SIG-M5 treated with dmso at 0.1 percent for 504 hours (cell line): ENCODE measurements at regions not wholly inside any gene's neighbourhood (a gene's known extent, or its start where the extent isn't known, plus 50 kb on each side); places are given as distances from the start of the nearest gene placed in this dataset.

Source experiments
- DNase-seq: peaks from one replicate; lab custom pipeline; 2025; ENCODE audit not compliant: unreplicated experiment; lab: John Stamatoyannopoulos, UW

DNA sequence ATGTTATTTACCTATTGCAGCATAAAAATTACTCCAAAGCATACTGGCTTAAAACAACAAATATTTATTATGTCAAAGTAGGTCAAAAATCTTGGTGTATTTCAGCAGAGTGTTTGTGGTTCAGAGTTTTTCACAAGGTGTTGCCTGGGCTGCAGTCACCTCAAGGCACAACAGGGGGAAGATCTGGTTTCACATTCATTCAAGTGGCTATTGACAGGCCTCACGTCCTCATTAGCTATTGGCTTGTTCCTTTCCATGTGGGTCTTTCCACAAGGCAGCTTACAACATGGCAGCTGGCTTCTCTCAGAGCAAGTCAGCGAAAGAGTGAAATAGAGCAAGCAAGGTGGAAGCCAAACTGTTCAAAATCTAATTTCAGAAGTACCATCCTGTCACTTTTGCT, 602.9 kb downstream of the OLFM4 start:
- no peak for DNase-seq

DNA sequence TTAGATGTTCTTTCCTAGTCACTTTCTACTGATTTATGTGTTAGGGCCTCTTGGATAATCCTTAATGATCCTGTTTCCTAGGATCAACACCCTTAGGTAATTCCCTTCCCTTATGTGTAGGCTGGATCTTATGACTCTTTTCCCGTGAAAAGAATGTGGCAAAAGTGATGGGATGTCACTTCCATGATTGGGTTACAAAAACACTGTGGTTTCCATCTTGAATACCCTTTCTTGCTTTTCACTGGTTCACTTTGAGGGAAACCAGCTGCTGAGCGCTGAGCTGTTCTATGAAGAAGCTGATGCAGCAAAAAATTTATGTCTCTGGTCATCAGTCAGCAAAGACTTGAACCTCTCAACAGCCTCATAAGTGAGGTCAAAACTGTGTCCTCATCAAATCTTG, 609.4 kb downstream of the OLFM4 start:
- DNase-seq = no peak

DNA sequence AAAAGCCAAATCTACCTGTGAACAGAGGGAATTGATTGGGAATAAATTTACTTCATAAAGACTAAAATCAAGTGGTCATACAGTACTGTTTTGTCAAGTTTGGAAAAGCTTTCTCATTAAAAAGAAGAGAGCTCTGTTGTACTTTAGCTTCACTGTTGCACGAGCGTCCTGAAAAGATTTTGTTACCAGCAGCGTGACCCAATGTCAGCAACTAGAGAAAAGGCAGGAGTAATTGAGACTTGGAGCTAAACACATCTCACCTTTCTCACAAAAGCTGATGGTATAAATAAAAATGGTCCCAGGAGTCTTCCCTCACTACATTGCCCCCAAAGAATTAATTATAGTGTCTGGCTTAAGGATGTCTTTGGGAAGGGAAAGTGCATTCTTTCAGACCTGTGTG, 613.7 kb downstream of the OLFM4 start:
- DNase-seq = no peak

DNA sequence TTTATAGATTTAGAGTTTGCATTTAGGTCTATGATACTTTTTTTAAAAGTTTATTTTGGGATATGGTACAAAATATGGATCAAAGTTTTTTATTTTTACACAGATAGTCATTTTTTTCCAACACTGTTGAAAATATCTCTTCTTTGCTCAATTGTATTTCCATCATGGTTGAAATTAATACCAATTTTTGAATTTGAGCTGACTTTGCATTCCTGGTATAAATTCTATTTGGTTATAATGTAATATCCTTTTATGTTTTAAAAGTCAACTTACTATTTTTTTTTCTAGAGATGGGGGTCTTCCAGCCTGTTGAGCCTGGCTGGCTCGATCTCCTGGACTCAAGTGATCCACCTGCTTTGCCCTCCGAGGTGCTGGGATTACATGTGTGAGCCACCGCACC, 620.1 kb downstream of the OLFM4 start:
- no peak for DNase-seq

DNA sequence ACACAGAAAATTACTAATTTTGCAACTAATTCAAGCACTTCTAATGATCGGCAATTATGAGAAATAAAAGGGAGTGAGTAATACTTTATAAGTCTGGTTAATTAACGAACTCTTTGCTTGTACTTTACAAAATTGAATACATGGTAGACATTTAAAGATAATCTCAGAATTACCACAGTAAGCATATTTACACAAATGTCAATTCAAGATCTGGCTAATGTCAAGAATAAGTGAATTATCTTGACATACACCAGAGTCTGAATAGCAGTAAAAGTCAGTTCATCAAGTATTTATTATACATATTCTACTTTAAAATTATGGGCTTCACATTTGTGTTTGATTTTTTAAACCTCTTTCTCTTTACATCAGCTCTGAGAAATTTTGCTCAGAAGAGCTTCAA, 643.4 kb downstream of the OLFM4 start:
- no peak for DNase-seq

DNA sequence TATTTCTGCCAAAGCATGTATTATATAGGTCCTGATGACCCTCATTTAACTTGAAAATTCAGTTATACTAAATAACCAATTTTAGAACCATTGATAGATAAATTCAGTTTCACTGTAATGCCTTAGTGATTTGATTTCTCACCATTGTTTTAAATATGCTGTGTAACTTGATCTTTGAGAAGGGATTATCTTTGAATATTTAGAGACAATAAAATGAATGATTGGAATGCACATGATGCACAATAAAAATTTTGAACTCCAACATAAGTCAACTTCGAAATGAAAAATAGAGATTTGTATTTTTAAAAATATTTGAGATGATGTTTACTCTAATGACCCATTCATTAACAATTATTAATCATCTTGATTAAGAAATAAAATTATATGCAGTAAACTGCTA, 654.5 kb downstream of the OLFM4 start:
- no peak for DNase-seq

DNA sequence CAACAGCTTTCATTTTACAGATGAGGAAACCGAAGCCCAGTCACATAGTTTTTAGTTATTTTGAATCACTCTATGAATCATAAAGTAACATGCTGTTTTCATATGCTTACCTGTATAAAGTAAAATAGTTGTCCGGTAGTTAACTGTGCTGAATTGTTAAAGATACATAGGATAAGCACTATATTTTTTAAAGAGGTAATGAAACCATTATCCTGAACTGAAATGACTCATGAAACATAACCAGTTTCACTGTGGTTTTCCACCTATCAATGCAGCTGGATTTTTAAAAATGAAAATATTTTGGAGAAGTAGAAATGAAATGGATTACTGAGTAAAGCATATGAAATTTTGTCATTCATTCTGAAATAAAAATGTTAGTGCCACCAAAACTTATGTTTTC, 655.0 kb downstream of the OLFM4 start:
- peak; percentile 1 for DNase-seq

DNA sequence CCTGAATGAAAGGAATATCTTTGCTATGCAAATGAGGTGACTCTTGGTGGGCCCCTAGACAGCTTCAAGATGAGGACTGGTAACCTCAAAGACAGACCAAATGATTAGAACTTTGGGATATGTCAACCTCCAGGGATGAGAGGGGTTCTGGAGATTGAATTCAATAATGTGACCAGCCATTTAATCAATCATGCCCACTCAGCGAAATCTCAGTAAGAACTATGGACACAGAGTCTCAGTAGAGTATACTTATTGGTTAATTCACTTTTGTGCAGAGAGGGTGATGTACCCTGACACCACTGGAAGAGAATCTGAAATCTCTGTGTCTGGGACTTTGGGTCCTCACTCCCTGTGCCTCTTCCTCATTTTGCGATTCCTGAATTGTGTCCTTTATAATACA, 662.8 kb downstream of the OLFM4 start:
- DNase-seq = no peak

DNA sequence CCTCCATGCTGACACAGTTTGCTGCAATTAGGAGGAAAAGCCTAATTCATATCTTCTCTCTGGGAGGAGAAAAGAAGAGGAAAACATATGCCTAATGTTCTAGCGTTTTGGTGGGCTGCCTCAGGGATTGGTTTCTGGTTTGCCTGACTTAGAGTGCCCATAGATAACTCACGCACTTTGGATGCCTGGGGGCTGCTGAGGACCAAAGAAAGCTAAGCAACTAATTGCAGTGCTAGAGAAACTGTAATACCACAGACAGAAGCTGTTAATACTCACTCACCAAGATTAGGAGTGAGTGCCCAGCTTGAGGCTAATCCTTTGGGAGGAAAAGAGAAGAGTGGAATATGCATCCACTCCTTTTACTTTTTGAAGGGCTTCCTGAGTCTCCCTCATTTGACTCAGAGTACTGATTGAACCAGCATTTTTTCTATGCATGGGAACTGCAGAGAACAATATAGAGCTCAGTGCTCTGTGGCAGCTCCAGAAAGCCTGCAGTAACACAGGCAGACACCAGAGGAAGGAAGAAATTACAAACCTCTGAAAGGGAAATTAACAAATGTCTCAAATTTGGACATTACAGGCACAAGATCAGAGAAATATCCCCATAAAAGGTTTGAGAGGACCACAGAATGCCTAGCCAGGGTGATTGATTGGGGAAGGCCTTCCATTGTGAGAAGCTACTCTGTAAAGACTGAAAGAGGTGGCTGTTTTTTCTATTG, 666.4 kb downstream of the OLFM4 start:
- no peak for DNase-seq

DNA sequence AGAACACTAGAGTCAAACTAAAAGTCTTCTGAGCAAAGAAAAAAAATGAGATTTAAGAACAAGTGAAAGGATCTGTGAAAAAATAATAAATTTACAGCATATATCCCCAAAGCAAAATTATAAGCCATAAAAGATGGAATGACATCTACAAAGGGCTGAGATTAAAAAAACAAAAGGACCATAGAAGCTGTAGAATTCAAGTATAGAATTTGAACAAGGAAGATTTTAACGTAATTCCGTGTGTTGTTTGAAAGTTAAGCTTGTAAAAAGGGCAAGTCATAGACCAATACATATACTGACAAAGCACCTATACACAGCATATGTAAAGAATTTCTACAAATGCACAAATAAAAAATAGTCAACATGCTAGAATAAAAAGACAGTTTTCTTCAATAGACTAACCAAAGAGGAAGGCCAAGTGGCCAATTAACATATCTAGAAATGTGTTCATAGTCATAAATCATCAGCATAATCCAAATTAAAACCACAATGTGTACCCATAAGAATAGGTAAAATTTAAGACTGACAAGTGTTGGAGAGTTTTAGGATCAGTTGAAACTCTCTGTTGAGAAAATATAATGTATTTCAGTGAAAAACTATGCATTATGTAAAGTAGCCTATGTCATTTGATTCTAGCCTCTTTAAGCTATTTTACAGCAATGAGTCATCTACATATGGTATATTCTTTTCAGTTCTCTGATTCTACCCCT, 674.9 kb downstream of the OLFM4 start:
- no peak for DNase-seq

DNA sequence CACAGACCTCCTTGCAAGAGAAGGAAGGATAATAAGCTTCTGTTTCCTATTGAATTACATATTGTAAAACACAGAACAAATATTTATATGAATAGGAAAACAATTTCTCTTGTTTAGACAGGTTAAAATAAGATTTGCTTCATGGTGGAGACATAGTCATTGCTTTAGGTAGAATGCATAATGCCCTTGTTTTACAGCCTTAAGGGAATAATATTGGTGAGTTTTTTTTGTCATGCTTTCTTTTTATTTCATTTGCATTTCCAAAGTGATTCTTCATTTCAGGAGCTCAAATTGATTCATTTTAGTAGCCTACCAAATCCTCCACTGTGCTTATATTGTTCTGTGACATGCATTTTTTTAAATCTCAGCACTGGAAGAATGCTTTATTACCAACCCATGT, 690.7 kb downstream of the OLFM4 start:
- DNase-seq = no peak

DNA sequence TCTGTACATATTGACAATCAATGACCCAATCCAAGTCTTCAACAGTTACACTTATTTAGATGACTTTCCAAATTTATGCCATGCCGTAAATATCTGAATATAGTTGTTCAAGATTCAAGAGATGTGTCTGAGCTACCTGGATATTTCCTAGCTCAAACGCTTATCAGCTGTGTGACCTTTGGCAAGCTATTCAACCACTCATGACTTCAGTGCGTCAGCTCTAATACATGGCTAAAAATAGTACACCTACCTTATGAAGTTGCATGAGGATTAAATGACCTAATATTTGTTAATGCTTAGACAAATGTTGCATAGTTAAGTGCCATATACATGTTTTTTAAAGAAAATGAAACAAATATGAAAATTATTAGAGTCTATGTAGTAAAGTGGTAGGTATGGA, 704.1 kb downstream of the OLFM4 start:
- DNase-seq = no peak

DNA sequence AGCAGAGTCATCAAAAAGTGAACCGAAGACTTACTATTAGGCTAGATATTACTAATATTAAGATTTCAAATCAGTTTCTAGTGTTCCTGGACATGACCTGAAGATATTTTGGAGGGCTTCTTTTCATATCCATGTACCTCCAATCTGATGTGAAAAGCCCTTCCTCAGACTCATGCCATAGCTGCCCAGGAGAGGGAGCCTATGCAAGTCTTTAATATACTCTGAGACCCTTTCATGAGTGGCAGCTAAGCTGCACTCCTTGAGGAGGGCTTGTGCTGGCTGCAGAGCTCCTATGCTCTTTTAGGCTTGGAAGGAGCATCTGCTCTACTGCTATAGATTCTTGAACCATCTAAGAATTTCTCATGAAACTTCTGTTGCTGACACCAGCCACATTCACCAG, 715.3 kb downstream of the OLFM4 start:
- DNase-seq = no peak

DNA sequence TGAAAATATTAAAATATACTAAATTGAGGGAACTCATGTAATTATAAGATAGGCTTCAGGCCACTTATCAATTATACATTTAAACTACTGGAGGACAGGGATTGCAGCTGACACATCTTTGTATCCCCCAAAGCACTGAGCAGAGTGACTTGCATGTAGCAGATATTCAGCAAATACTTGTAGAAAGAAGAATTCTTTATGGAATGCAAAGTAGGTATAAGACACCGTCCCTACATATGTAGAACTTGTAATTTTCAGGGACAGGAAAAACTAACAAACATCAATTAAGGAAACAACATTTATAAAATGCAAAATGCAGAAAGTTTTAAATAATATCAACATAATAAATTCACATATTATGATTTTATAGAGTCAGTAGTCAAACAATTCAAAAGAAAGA, 719.2 kb downstream of the OLFM4 start:
- no peak for DNase-seq

DNA sequence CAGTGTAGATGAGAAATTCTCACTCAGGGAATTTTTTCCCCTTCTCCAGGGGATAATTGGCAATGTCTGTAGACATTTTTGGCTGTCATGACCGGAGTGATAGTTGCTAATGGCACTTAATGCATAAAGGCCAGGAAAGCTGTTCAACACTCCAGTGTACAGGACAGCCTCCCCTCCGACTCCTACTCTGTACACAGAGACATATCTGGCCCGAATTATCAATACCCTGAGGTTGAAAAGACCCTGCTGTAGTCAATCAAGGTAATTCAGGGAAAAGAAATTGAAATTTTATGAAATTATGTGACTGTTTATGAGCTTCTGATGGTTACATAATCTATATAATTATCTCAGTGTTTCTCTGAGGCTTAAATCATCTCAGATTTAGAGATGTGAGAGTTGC, 720.7 kb downstream of the OLFM4 start:
- no peak for DNase-seq

DNA sequence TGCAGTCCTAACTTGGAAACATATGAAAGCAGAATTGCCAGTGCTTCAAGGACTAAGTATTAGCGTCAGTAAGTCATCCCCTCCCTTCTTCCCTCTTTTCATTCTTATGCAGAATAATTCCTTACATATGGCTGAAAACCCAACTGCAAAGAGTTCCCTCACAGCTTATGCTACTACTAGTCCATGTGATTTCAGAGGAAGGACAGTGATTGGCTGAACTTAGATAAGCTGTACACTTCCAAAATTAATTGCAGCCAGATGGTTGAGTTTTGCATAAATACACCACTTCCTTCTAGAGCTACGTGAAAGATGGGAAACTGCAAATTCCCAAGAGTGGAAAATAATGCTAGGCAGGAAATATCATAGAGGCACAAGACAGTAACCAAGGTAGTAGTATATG, 730.4 kb downstream of the OLFM4 start:
- DNase-seq = no peak

DNA sequence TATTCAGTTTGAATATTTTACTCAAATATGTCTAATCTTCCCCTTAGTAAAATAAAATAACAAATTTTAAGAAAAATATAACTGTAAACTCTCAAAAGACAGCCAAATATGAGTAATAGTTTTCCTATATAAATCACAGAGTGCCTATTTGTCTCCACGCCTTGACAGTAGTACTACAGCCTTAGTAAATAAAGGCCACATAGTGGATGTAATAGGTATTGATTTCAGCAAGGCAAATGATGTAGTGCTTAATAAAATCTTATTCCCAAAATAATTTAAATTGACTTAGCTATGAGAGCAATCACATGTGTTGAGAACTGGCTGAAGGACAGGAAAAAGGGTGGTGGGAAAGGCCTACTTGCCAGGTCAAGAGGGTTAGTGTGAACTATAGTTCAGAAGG, 747.2 kb downstream of the OLFM4 start:
- DNase-seq = no peak

DNA sequence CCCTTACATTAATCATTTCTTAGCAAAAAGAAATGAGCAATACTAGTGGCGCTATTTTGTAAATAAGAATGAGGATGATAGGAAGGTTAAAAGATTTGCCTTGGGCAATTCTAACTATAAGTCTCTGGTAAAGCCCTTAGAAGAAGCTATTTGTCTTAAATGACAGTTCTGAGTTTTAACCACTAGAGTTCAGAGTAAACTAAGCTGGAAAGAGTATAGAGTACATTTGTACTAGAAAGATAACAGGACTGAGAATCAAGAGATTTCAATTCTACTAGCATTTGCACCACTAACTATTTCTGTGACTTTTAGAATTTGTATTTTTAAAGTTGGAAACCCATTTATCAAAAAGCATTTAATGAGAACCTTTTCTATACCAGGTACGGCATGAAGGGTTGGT, 750.3 kb downstream of the OLFM4 start:
- peak; percentile 15 for DNase-seq

DNA sequence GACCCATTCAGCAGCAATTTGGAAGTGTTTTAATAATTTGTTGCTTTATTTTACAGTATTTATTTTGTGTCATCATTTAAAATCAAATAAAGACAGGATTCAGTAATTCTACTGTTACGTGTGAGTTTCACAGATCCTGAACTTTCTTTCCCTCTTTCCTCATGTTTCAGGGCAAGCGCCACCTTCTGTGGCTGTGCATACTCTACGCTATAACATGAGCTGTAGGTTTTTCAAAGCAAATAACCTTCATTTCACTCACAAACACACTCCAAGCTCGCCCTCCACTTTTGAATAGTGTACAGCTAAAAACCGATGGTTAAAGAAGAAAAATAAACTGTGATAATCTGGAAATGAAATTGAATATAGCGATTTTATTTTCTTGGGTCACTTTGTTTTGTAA, 753.3 kb downstream of the OLFM4 start:
- peak; percentile 1 for DNase-seq

DNA sequence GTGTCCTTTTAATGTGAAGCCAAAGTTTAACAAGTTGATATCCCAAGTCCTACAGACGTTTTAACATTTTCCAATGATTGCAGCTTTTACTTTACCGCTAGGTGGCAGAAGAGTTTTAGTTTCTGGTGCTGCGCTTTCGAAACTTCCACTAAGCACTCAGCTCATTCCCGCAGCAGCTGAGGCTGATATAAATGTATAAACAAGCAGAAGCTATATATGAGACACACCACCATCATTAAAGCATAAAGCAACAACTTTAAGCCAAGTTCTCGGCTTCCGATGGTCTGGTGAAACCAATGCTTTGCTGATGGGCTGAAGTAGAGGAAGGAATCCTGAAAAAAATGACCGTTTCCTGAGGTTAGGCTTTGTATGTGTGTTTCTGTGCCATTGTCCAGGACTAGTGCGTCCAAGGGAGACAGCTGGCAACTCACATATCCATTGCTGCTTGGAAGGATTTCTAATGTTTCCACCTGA, 753.9 kb downstream of the OLFM4 start:
- peak; percentile 76 for DNase-seq

DNA sequence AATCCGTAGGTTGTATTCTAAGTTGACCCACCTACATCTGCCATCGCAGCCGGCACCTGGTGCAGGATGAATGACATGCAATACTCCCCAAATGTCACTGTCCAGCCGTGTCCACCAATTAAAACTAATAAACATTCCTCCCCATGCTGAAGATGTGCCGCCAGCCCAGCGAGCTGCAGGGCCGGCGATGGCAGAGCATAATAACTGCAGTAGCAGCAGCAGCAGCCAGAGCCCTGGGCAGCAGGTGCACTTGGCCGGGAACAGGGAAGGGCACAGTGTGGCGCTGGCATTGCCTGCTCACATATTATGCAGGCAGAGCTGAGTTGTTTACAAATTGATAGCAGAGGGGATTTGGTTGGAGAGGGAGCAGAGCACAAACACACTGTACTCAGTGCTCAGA, 754.9 kb downstream of the OLFM4 start:
- DNase-seq = no peak

DNA sequence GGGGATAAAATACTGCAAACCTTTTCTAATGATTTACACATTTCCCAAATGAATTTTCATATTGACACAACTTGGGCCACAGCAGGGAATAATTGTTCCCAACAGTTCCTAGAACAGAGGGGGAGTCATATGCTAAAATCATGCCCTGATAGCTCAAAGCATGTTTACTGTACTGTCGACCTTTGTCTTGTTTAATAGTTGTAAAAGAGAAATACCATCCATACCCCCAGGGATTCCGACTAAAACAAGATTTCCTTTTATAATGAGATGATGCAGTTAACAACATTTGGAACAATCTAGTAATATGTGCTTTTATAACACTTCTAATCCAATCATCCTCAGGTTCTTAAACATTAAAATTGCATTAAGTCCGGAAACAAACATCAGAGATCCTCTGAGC, 759.7 kb downstream of the OLFM4 start:
- no peak for DNase-seq

DNA sequence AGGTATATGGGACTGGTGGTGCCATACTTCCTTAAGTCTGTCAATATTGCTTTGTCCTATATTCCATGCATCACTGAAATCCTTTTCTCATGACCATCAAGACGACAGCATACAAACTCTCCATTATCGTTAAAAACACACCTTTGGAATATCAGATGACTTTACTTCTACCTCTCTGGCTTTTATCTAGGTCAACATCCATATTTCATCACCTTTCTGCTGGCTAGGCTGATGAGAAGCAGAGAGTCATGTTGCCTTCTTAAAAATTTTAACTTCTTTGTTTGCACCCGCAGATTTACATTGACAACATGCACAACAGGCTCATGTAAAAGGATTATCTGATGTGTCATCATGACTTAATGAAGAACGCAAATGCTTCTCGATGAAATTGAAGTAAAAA, 771.4 kb downstream of the OLFM4 start:
- DNase-seq = no peak
